Dedifferentiated amniotic fluid mesenchymal stem cell (primary cell): ENCODE measurements at regions not wholly inside any gene's neighbourhood (a gene's known extent, or its start where the extent isn't known, plus 50 kb on each side); places are given as distances from the start of the nearest gene placed in this dataset.

Experiments
- DNase-seq: peaks from one replicate; pipeline ENCODE4 v3.0.0-alpha.2; 2016; ENCODE audit errors: extremely low spot score

GRCh38 chr6:21808551-21809242 is 215.1 kb downstream of the SOX4 start:
- DNase-seq: no peak

DNA sequence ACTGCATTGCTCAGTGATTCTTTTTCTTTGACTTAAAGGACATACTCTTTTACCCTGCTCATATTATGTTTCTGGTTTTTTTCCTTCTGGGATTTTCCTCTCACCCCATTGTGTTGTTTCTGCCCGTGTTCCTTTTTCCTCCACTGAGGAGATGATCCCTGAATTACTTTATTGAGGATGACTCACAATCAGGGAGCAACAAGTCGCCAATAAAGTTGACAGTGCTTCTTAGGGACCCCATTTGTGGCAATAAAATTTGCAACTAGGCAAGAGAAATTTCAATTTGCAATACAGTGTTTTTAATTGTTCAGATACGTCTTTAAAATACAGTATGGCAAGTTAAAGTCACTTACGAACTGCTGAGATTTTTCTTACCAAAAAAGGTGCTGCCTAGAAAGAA is 217.9 kb downstream of the SOX4 start:
- DNase-seq: no peak

GRCh38 chr6:21816231-21816630 is 222.7 kb downstream of the SOX4 start:
- no peak for DNase-seq

- no peak for DNase-seq
Observed at GRCh38 chr6:21820442-21820841, 226.9 kb downstream of the SOX4 start.

GRCh38 chr6:21823371-21823770 is 229.8 kb downstream of the SOX4 start:
- no peak for DNase-seq

DNA sequence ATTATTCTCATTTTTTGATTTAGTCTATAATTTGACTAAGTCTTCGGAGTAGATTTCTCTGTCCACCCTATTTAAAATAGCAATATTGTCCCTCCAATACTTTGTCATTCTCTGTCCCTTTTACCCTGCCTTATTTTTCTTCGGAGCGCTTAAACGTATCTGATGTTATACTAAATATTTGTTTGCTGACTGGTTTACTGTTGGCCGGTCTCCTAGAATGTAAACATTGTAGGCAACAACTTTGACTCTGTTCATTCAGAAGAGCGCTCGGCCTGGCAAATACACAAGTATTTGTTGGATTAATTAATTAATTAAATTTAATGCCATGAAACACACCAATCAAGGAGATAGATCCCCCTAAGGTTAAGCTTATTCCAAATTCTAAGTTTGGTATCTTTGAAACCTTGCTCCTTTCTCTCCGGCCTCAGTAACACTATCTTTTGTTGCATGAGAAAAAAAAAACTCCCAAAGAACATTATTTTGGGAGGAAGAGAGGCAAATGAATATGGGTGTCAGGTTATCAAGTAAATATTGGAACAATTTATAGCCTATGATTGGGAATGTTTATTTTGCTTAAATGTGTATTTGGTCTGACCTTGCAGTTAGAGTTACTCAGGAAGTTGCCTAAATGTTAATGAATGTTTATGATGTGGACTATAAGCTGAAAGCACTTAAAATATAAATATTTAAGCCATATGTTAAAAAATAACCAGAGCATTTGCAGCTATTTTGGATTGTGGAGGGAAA is 231.1 kb downstream of the SOX4 start:
- no peak for DNase-seq

DNA sequence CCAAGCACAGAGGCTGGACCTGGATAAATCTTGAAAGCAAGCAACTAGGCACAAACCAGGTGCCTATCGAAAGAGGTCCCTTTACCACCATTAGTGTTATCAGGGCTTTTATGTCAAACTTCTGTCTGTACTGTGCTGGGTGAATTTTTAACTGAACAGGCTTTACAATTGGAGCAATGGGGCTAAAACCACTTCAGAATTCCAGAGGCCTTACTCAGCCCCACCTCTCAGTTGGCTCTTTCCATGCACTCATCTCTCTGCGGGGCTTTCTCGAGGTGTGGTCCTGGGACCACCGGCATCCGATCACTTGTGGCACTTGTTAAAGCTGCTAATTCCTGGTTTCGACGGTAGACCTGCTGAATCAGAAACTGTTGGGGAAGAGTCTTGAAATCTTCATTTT is 232.5 kb downstream of the SOX4 start:
- DNase-seq: no peak

- DNase-seq: no peak
Observed at GRCh38 chr6:21826904-21827303, 233.4 kb downstream of the SOX4 start.

DNA sequence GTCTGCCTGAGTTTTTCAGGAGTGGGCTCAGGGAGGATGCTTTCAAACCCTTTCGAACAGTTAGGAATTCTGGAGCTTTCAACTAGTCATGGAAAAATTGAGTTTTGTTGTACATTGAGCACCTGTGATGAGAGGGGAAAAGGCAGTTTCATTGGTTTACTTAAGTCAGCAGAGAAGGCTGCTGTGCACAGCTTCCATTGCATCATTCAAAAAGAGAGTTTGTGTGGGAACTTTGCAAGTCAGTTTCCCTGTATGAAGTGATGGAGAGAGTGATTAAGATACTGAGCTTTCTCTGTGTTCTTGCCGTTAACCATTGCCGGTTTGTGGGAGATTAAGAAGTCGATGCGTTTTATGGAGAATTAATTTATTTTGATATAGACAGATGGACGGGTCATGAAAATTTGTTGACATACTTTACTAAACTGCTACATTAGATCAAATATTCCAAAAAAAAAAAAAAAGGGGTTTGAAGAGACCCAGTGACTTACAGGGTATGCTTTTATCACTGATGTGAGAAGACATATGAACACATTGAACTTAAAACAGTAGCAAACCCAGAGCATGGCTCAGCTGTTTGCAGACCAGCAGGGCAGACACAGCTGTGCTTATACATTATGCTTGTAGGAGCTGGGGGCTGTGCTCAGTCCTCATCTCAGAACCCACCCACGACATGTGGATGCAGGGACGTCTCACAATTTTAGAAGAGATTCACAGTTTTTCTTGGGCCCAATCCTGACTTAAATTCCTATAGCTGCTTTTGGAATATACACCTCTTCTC is 234.1 kb downstream of the SOX4 start:
- DNase-seq: no peak

GRCh38 chr6:21828704-21829103 is 235.2 kb downstream of the SOX4 start:
- no peak for DNase-seq

DNA sequence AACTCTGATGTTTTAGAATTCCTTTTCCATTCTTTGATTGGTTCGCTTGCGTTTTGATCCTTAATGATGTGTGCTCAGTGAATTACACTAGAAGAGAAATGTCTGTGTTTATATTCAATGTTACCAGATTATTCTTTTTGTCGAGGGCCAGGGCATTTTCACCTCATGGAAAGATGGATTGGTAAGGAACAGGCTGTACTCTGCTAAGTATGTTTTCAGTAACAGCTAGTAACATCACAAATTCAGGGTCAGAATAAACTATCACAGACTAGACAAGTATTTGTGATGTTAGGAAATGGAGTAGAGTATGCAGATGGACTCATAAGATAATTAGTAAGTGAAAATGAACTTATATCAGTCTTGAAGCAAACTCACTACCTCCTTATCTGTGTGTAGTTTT is 235.6 kb downstream of the SOX4 start:
- DNase-seq: no peak

DNA sequence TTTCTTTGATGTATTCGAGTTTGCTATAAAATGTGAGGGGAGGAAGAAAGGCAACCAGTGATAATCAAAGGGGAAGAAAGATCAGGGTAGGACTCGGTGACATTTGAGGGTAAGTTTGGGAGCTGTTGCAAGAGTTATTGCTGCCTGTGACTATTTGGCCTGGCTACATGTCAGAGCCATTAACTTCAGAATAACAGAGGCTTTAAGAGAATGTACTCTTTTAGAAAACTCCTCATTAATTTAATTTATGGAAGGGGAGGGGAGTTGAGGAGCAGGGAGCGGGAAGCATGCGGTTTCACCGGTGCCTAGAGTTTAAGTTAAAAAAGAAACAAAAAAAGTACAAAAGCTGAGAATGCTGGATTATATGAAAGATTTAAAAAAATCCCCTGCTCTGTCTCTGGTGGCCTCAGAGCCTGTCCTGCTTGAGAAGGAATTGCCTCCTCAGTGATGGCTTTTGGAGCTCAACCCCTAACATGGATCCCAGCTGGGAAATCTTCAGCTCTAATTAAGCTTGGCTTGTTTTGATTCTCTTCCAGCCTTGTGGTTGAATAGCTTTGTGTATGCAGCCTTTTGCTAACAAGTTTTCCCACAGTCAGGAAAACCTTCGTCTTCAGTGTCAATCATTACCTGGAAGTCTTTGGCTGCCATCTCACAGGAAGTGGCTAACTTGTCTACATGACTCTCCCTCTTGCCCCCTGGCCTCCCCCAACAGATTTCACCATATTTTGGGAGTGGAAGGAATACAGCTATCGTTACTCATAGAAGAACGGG is 238.2 kb downstream of the SOX4 start:
- DNase-seq: peak; percentile 66

- no peak for DNase-seq
Observed at GRCh38 chr6:21836277-21836676, 242.7 kb downstream of the SOX4 start.

- DNase-seq: no peak
Observed at GRCh38 chr6:21836772-21837425, 243.3 kb downstream of the SOX4 start.

- DNase-seq: no peak
Observed at GRCh38 chr6:21840428-21840827, 246.9 kb downstream of the SOX4 start.

DNA sequence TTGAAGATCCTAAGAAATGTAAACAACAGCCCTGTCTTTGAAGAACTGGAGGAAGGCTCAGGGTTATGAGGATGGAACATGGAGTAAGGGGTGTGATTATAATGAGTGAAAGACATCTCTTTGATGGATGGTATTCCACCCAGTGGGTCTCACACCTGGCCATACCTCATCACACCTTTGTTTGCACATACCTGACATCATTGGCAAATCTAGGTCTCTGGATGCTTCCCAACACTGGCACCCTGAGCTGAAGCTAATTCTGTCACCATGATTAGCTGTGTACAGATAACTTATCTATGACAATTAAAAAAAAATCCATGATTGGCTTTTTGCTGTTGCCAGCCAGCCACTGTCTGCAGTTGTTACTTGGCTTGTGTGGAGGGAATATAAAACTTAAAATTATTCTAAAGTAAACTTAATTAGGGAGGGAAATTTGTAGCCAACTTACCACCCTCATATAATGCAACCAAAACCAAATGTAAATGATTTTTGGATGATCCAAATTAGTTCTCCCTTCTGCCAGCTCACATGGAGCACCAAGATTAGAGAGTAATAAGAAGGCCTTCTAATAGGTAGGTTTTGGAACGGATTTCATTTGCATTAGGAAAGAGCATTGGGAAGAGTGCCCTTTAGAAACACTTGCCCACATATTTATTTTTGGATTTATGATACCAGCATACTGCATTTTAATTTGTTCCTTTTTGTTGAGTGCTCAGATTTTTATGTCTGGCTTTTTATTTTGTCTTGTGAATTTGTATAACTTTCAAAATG is 249.5 kb downstream of the SOX4 start:
- DNase-seq: no peak

DNA sequence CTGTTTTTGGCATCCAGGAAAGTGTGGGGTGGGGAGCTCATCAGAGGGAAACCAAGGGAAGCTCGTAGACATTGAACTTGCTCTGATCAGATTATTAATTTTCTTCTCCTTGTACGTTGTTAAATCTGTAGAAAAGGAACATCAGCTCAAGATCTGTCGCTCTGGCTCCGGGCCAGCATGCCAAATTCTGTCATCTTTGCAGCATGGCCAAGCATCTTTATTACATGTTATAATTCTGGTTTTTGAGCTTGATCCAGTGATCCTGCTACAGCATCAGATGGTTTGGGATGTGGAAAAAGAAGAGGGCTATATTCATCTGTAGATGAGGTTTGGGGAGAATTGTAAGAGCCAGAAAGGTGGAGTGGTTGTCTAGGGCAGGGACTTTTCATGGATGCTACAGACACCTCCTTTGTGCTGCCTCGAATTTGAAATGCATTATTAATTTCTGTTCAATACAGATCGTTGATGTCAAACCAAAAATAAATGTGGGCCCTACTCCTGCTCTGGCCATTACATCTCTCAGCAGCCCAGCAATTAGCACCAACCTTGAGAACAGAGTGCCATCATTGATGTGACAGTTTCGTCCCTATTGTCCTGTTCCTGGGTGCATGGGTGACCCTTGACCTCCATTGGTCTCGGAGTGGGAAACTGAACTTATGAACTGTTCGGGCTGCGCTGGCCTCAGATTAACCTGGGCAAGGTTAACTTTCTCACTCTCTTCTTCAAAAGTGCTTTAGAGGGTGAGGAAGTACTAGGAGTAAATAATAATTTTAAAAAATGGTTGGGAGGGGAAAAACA is 250.8 kb downstream of the SOX4 start:
- DNase-seq: no peak

DNA sequence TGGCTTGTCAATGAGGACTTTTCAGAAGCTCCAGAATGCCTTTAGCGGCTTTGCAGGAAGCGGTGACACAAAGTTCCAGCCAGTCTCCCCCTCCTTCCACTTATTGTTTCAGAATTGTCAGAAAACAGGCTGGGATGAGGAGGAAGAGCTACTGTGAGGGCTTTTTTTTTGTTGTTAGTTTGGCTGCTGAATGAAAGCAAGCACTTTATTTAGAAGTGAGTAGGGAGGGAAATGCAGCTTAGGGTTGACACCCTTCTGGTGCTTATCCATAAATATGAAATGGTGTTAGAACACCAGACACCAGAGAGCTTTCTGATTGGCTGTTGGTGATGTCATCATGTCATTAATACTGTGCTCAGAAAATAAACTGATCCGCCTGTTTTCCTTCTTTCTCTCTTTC is 251.5 kb downstream of the SOX4 start:
- DNase-seq: no peak

- DNase-seq: no peak
Observed at GRCh38 chr6:21845439-21846140, 252.0 kb downstream of the SOX4 start.
